ENCODE measurements at regions not wholly inside any gene's neighbourhood (a gene's known extent, or its start where the extent isn't known, plus 50 kb on each side); places are given as distances from the start of the nearest gene placed in this dataset.

DNA sequence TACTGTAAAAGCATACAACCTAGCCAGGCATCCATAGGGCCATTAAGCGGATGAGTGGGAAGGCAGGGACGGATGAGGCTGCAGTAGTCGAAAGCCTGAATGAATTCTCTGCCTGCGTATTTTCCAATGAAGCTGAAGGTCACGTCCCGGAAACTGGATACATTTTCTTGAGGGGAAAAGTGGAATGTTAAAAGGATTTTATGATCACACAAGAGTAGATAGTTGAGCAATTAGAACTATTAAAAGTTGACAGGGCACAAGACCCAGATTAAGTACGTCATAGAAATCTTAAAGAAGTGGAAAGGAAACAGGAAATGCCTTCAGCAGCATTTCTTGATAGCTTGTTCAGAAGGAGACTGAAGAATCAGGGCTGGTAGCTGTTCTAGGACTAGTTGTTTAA, 98.3 kb upstream of the CXXC4 start:
- TF ChIP-seq, protein P1, sequence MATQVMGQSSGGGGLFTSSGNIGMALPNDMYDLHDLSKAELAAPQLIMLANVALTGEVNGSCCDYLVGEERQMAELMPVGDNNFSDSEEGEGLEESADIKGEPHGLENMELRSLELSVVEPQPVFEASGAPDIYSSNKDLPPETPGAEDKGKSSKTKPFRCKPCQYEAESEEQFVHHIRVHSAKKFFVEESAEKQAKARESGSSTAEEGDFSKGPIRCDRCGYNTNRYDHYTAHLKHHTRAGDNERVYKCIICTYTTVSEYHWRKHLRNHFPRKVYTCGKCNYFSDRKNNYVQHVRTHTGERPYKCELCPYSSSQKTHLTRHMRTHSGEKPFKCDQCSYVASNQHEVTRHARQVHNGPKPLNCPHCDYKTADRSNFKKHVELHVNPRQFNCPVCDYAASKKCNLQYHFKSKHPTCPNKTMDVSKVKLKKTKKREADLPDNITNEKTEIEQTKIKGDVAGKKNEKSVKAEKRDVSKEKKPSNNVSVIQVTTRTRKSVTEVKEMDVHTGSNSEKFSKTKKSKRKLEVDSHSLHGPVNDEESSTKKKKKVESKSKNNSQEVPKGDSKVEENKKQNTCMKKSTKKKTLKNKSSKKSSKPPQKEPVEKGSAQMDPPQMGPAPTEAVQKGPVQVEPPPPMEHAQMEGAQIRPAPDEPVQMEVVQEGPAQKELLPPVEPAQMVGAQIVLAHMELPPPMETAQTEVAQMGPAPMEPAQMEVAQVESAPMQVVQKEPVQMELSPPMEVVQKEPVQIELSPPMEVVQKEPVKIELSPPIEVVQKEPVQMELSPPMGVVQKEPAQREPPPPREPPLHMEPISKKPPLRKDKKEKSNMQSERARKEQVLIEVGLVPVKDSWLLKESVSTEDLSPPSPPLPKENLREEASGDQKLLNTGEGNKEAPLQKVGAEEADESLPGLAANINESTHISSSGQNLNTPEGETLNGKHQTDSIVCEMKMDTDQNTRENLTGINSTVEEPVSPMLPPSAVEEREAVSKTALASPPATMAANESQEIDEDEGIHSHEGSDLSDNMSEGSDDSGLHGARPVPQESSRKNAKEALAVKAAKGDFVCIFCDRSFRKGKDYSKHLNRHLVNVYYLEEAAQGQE (IDR thresholded peaks at IDR 0.05; ENCODE audit: low read depth): no peak
- TF ChIP-seq EP300 (IDR thresholded peaks at IDR 0.05; ENCODE audit: borderline replicate concordance) (no peak), RAD21 (IDR thresholded peaks at IDR 0.05; ENCODE audit: low read depth) (no peak), ZBTB7A (IDR thresholded peaks at IDR 0.05; ENCODE audit: low read depth) (no peak), NFIC (IDR thresholded peaks at IDR 0.05) (no peak), FOXM1 (IDR thresholded peaks at IDR 0.05; ENCODE audit: borderline replicate concordance, low read depth) (no peak)
- TF ChIP-seq, protein P2, sequence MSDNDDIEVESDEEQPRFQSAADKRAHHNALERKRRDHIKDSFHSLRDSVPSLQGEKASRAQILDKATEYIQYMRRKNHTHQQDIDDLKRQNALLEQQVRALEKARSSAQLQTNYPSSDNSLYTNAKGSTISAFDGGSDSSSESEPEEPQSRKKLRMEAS (IDR thresholded peaks at IDR 0.05): no peak
- TF ChIP-seq, protein P3, sequence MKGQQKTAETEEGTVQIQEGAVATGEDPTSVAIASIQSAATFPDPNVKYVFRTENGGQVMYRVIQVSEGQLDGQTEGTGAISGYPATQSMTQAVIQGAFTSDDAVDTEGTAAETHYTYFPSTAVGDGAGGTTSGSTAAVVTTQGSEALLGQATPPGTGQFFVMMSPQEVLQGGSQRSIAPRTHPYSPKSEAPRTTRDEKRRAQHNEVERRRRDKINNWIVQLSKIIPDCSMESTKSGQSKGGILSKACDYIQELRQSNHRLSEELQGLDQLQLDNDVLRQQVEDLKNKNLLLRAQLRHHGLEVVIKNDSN (IDR thresholded peaks at IDR 0.05): no peak

Measured in Ishikawa (cell line).